NCI-H2227 (cell line): ENCODE measurements at regions not wholly inside any gene's neighbourhood (a gene's known extent, or its start where the extent isn't known, plus 50 kb on each side); places are given as distances from the start of the nearest gene placed in this dataset.
A peak's percentile ranks its signal among the peaks of the same experiment; 100 is the strongest.

Source experiments
- DNase-seq: peaks from one replicate; lab custom pipeline; 2025; ENCODE audit not compliant: unreplicated experiment; lab: John Stamatoyannopoulos, UW

DNA sequence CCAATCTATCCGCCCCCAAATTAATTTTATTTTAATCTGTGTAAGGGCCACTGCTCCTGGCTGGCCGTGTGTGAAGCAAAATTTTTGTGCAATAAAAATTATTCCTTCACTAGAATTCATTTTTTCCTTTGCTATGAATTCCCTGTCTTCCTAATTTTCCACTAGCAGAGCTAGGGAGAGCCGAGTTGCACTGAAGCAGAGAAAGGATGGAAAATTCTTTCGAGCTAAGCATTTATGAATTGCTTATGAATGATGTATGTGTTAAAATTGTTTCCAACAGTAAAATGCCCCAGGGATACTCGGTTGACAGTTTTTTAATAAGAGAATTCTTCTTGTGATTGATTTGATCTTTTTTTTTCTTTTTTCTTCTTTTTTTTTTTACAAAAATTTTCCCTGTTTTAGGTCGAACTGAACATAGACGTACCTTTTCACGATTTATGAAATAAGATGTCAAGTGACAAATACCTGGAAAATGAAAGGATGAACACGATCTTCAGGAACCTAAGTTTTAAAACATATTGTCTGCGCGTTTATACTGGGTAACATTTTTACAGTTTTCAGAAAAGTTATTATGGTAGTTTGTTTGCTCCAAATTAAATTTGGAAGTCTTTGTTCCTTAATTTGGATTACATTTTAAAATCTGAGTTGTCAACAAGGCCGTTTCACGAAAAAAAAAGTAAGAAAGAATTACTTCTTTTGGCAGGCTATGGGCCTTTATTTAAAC, 288.8 kb upstream of the NFE2L3 start:
- no peak for DNase-seq

DNA sequence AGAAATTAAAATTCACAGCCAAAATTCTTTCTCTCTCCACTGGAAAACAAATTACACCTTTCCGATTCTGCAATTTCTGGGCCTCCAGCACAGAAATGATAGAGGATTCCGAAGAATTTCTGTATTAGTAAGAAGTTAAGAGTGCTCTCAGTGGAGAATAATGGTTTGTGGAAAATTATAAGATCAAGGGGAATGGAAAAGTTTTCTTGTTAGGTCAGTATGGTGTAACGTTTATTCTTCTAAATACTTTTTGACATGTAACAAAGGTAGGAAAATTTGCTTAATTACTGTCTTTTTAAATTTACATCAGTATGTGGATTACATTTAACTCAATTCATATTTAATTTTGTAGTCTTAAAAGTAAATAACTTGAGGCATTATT, 288.3 kb upstream of the NFE2L3 start:
- DNase-seq = peak; percentile 29

DNA sequence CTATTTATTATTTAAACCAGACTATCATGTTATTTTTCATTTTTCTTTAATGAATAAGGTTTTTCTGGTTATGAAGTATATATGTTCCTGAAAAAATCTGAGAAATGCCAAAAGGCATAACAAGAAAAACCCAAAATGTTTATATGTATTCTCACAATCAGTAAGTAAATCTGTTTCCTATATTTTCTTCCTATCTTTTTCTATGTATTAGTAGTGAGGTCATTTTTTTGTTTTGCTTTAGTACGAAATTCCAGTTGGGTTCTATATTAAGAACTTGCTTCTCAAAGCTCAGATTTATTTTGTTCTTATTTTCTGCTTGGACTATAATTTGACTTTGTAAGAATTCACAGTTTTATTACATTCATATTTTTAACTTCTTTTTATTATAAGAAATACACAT, 287.5 kb upstream of the NFE2L3 start:
- no peak for DNase-seq

- no peak for DNase-seq
Observed at GRCh38 chr7:25864943-25865751, 286.9 kb upstream of the NFE2L3 start.

GRCh38 chr7:25868509-25868908, 283.5 kb upstream of the NFE2L3 start:
- no peak for DNase-seq

GRCh38 chr7:25870574-25870973, 281.4 kb upstream of the NFE2L3 start:
- no peak for DNase-seq

DNA sequence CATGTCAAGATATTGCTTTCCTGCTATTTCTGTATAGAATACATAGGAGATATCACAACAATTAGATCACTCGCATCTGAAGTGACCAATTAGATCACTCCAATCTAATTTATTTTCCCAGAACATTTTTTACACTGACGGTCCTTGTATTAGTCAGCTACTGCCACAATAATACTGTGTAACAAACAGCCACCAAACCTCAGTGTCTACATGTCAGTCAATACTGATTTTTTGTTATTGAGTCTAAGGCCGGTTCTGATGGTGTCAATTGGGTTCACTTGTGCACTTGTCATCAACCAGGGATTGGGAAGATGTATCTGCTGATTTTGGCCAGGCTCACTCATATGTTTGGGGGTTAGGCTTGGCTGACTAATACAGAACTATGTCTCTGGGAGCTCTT, 275.9 kb upstream of the NFE2L3 start:
- DNase-seq = no peak

DNA sequence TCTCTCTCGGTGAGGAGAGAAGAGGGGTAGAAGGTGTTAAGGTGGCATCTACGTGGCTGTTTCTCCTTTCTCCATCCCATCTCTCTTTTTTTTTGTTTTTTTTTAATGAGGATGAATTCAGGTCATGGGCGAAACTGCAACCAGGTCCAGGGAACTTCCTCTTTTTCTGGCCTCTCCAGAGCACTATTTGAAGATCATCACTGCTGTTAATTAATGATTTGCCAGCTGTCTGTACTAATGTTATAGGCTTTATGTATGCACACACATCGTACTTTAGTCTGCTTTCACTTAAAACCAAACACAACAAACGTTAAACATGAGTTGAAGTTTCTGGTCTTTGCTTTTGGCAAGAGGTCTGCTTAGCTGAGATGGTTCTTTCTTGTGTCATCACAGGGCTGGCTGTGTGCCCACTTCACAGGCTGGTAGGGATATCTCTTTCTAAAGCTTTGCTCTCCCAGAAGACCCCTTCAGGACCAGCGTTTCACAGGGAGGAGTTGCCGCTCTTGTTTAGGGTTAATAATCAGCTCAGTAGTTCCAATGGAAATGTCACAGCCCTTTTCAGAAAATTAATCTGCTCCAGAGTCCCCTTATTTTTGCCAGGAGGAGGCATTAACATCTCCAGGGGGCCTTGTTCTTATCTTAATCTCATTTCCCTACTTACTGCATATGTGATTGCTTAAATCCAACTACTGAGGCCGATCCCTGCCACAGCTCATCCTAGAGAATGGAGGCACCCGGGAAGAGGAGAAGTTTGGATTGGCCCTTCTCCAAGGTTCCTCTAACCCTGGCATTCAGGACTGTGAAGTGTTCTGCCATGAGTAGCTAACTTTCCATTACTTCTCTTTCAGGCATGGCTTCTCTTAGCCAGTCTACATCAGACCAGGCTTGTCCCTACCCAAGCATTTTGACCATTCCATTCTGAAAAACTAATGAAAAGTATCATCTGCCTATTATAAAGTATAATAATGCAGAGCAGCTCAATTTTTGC, 273.9 kb upstream of the NFE2L3 start:
- no peak for DNase-seq

GRCh38 chr7:25879799-25880198, 272.2 kb upstream of the NFE2L3 start:
- no peak for DNase-seq

GRCh38 chr7:25881317-25882037, 270.5 kb upstream of the NFE2L3 start:
- no peak for DNase-seq

- no peak for DNase-seq
Observed at GRCh38 chr7:25882151-25882773, 269.7 kb upstream of the NFE2L3 start.

- no peak for DNase-seq
Observed at GRCh38 chr7:25884265-25884828, 267.7 kb upstream of the NFE2L3 start.

- no peak for DNase-seq
Observed at GRCh38 chr7:25885057-25885576, 266.9 kb upstream of the NFE2L3 start.

DNA sequence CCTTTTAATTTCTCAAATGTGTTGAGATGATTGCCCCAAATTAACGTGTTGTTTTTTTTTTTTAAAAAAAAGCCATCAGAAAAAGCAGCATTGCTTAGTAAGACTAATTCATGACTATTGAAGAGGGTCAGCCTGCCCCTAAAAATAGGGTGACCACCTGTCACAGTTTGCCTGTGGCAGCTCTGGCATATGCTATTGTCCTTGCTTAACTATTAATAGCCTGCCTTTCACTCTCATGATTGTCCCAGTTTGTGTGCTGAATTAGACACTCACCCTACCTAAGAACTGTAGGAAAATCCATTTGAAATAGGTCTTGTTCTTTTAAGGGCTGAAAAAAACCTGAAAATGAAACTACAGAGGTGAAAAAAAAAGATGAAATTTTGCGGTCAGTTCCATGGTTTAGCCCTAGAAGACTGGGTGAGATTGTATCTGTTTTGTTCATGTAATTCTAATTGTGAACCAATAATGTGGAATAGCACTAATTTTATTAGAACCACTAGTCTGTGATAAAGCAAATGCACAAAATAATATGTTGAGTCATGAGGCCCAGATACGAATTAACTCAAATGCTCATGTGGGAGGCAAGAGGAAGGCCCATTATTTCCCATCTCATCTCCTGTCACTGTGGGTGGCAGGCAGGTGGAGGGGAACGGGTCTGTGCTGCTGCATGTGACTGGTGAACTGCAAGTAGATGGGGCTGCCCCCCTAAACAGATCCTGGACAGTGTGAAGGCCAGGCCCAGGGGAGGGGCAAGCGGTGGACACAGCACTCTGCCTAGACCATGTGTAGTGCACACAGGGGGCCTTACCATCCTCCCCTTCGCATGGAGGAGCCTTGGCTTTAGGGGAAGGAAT, 265.4 kb upstream of the NFE2L3 start:
- DNase-seq = peak; percentile 42

DNA sequence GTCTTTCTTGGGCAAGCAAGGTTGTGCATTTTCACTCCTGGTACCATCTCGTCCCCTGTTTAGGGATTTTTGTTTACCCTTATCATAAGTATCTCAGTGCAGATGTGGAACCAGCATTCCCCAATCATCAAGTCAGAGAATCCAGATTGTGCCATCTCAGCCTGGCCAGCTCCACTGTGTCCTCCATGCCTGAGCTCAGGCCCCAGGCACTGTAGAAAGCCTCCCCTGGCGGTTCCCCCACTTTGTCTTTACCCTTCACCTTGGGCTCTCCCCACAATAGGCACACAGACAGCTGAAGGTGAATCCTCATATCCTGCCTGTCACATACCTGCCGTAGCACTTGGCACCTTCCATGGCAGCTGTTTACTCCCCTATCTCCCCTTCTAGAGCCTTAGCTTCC, 264.7 kb upstream of the NFE2L3 start:
- no peak for DNase-seq

GRCh38 chr7:25887795-25888559, 264.0 kb upstream of the NFE2L3 start:
- no peak for DNase-seq

- DNase-seq = no peak
Observed at GRCh38 chr7:25889765-25890164, 262.2 kb upstream of the NFE2L3 start.

GRCh38 chr7:25891591-25891990, 260.4 kb upstream of the NFE2L3 start:
- no peak for DNase-seq
